ENCODE measurements at regions not wholly inside any gene's neighbourhood (a gene's known extent, or its start where the extent isn't known, plus 50 kb on each side); places are given as distances from the start of the nearest gene placed in this dataset.

DNA sequence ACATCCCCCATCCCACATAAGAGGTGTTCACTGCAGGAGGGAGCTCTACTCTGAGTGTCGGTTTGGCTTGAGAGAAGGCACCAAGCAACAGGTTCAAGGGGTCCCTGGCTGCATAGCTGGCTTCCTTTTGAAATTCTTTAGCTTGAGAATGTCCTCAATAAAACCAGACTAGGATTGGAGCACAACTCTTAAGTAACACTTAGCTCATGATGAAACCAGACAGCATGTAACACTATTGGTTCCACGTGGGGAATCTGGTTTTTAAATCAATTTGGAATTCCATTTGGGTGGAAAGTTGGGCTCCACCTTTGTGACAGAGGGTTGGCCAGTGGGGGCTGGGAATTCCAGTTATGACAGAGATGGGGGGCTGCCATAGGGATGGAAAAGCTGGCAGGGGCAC is 281.2 kb downstream of the TLE3 start:
- DNase-seq = no peak
- Histone ChIP-seq H3K9ac (ENCODE audit: extremely low read depth, low read length, poor library complexity, severe bottlenecking) (no peak overlapping the region), H3K4me1 (ENCODE audit: control insufficient read depth, insufficient read depth, low read length) (peaks cover 6% of the 10 kb centered on the region), H3K4me3 (ENCODE audit: low read length) (no peak overlapping the region), H3K27ac (ENCODE audit: low read depth, low read length) (no peak overlapping the region), H3K36me3 (ENCODE audit: control insufficient read depth, insufficient read depth, low read length) (no peaks in the 10 kb centered on the region), H3K27me3 (ENCODE audit: control insufficient read depth, insufficient read depth, low read length, poor library complexity, severe bottlenecking) (peaks cover 4% of the 10 kb centered on the region), H3K9me3 (ENCODE audit: control insufficient read depth, low read length) (no peaks in the 10 kb centered on the region)
- WGBS, 2 experiments (ENCODE audit: insufficient coverage in 1 of 2, insufficient read length in 1 of 2) = 83 to 87% methylated on average over 1 to 2 of the region's 2 CpGs
- no peaks in the 10 kb centered on the region for H3K9me3 Mint-ChIP-seq
- no peaks in the 10 kb centered on the region for H3K36me3 Mint-ChIP-seq (ENCODE audit: low read depth)
- H3K27ac Mint-ChIP-seq = no peak overlapping the region
- H3K27me3 Mint-ChIP-seq (ENCODE audit: insufficient read depth) = peaks cover 6% of the 10 kb centered on the region
- TF ChIP-seq, protein P1, sequence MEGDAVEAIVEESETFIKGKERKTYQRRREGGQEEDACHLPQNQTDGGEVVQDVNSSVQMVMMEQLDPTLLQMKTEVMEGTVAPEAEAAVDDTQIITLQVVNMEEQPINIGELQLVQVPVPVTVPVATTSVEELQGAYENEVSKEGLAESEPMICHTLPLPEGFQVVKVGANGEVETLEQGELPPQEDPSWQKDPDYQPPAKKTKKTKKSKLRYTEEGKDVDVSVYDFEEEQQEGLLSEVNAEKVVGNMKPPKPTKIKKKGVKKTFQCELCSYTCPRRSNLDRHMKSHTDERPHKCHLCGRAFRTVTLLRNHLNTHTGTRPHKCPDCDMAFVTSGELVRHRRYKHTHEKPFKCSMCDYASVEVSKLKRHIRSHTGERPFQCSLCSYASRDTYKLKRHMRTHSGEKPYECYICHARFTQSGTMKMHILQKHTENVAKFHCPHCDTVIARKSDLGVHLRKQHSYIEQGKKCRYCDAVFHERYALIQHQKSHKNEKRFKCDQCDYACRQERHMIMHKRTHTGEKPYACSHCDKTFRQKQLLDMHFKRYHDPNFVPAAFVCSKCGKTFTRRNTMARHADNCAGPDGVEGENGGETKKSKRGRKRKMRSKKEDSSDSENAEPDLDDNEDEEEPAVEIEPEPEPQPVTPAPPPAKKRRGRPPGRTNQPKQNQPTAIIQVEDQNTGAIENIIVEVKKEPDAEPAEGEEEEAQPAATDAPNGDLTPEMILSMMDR (conservative IDR thresholded peaks at IDR 0.05) = no peak
- H3K4me3 Mint-ChIP-seq = no peak overlapping the region
- H3K4me1 Mint-ChIP-seq = peaks cover 48% of the 10 kb centered on the region

DNA sequence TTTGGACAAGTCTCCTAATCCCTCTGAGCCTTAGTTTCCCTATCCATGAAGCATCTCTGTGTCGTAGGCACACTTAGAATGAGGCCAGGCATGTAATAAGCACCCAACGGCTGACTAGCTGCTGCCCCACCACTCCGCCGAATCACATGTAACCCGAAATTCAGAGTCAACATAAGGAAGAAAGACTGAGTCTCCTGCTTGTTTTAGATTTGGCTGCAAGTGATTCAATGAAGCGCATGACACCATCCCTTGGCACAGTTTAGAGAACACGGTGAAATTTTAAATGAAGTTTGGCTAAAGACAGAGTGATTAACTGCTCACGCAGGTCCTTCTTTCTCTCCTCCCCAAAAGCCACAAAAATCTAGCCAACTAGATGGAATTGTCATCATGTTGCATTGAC is 279.2 kb downstream of the TLE3 start:
- H3K4me1 ChIP-seq (ENCODE audit: control insufficient read depth, insufficient read depth, low read length) = peaks cover 6% of the 10 kb centered on the region
- Mint-ChIP-seq H3K9me3 (no peaks in the 10 kb centered on the region), H3K36me3 (ENCODE audit: low read depth) (no peaks in the 10 kb centered on the region), H3K4me3 (no peak overlapping the region), H3K27me3 (ENCODE audit: insufficient read depth) (peaks cover 12% of the 10 kb centered on the region), H3K27ac (no peak overlapping the region), H3K4me1 (peaks cover 43% of the 10 kb centered on the region)
- 92 to 95% methylated on average over 8 of the region's 8 CpGs for WGBS, 2 experiments (ENCODE audit: insufficient coverage in 1 of 2, insufficient read length in 1 of 2)
- H3K4me3 ChIP-seq (ENCODE audit: low read length) = no peak overlapping the region
- H3K27ac ChIP-seq (ENCODE audit: low read depth, low read length) = no peak overlapping the region
- H3K9ac ChIP-seq (ENCODE audit: extremely low read depth, low read length, poor library complexity, severe bottlenecking) = no peak overlapping the region
- no peaks in the 10 kb centered on the region for H3K9me3 ChIP-seq (ENCODE audit: control insufficient read depth, low read length)
- TF ChIP-seq, protein P1 (conservative IDR thresholded peaks at IDR 0.05) = no peak
- DNase-seq = no peak
- H3K27me3 ChIP-seq (ENCODE audit: control insufficient read depth, insufficient read depth, low read length, poor library complexity, severe bottlenecking) = peaks cover 9% of the 10 kb centered on the region
- no peaks in the 10 kb centered on the region for H3K36me3 ChIP-seq (ENCODE audit: control insufficient read depth, insufficient read depth, low read length)

DNA sequence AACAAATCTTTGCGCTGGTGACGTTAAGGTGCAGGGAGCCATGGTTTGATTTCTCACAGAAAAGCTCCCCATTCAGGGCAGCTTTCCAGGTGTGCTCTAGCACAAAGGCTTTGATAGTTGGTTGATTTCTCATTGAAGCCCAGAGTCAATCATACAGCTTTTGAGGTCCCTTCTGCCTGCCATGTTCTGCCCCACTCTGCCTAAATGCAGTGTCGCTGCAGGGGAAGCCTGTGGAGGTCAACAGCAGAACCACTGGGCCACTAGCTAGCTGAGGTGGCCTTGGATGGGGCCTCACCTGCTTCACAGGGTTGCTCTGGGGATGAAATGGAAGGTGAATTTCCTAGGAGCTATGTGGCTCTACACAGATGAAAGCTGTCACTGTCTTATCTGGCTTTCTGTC is 278.3 kb downstream of the TLE3 start:
- Mint-ChIP-seq H3K27me3 (ENCODE audit: insufficient read depth) (peaks cover 12% of the 10 kb centered on the region), H3K27ac (no peak overlapping the region)
- TF ChIP-seq, protein P1 (conservative IDR thresholded peaks at IDR 0.05) = no peak

More for the DNA sequence above, 278.3 kb downstream of the TLE3 start:
- H3K4me3 Mint-ChIP-seq = no peak overlapping the region
- Histone ChIP-seq H3K4me3 (ENCODE audit: low read length) (no peak overlapping the region), H3K27ac (ENCODE audit: low read depth, low read length) (no peak overlapping the region), H3K9me3 (ENCODE audit: control insufficient read depth, low read length) (no peaks in the 10 kb centered on the region), H3K36me3 (ENCODE audit: control insufficient read depth, insufficient read depth, low read length) (no peaks in the 10 kb centered on the region), H3K4me1 (ENCODE audit: control insufficient read depth, insufficient read depth, low read length) (peaks cover 6% of the 10 kb centered on the region), H3K27me3 (ENCODE audit: control insufficient read depth, insufficient read depth, low read length, poor library complexity, severe bottlenecking) (peaks cover 9% of the 10 kb centered on the region), H3K9ac (ENCODE audit: extremely low read depth, low read length, poor library complexity, severe bottlenecking) (no peak overlapping the region)
- WGBS, 2 experiments (ENCODE audit: insufficient coverage in 1 of 2, insufficient read length in 1 of 2) = 94 to 97% methylated on average over 3 of the region's 3 CpGs
- no peaks in the 10 kb centered on the region for H3K36me3 Mint-ChIP-seq (ENCODE audit: low read depth)
- peaks cover 43% of the 10 kb centered on the region for H3K4me1 Mint-ChIP-seq
- no peak for DNase-seq
- H3K9me3 Mint-ChIP-seq = no peaks in the 10 kb centered on the region

Data from endodermal cell (in vitro differentiated cells).